ENCODE measurements at regions not wholly inside any gene's neighbourhood (a gene's known extent, or its start where the extent isn't known, plus 50 kb on each side); places are given as distances from the start of the nearest gene placed in this dataset.
"Not testable (repeated sequence)": the region's sequence is repeated elsewhere in the genome, so short reads cannot be mapped to it uniquely, and the experiment has no call there.

DNA sequence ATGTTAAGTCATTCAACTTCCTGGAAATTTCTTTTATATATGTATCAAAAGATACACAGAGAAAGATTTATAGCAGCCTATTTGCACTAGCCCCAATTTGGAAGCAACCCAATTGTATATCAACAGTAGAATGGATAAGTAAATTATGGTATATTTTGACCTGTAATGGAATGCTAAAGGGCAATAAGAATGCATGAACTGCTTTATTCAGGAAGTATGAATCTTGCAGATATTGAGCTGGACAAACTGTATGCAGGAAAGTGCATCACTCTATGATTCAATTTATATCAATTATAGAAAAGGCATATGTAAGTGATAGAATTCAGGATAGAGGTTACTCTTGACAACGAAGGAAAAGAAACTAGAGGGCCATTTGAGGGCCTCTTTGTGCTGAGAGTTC, 913.1 kb upstream of the FBXO33 start:
- no peak for DNase-seq

DNA sequence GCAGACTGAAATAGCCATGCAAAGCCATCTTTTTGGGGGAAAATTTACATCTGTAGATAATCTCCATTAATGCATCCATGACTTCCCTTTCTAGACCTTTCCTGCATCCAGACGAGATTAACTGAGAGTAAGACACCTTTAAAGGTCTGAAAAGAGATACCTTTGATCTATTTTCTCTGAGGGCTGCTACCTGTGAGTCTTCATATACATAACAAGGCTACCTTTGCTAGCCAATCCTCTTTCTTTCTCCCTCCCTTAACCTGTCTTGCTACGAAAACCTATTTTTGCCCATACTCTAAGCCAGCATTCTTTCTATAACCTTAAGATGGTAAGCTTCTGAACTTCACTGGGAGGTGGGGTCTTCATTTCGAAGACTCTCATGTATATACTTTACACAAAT, 908.5 kb upstream of the FBXO33 start:
- no peak for DNase-seq

DNA sequence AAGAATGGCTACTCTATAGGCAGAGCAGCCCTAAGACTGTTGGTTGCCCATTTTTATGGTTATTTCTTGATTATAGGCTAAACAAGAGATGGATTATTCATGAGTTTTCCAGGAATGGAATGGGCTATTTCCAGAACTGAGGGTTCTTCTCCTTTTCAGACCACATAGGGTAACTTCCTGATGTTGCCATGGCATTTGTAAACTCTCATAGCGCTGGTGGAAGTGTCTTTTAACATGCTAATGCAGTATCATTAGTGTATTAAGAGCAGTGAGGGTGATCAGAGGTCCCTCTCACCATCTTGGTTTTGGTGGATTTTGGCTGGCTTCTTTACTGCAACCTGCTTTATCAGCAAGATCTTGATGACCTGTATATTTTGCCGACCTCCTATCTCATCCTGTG, 904.6 kb upstream of the FBXO33 start:
- DNase-seq: no peak

DNA sequence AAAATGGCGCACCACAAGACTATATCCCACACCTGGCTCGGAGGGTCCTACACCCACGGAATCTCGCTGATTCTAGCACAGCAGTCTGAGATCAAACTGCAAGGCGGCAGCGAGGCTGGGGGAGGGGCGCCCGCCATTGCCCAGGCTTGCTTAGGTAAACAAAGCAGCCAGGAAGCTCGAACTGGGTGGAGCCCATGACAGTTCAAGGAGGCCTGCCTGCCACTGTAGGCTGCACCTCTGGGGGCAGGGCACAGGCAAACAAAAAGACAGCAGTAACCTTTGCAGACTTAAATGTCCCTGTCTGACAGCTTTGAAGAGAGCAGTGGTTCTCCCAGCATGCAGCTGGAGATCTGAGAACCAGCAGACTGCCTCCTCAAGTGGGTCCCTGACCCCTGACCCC, 894.3 kb upstream of the FBXO33 start:
- not testable (repeated sequence) for DNase-seq

DNA sequence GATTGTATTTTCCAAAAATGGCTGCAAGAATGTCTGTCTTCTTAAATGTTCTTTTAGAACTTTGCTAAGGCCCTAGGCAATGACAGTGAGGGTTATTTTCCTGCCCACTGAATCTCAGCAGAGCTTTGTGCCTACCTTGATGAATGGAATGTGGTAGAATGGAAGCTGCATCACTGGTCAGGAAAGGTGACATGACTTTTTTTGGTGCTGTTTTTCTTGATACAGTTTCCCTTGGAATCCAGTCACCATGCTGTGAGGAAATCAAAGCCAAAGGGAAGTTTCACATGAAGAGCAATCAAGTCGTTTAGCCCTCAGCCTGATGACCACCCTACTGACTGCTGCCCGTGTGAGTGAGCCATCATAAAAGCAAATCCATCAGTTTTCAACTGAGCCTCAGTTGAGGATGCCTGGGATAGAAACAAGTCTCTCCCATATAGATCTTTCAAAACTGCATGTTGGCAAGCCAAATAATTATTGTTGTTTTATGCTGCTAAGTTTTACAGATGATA, 886.0 kb upstream of the FBXO33 start:
- no peak for DNase-seq

DNA sequence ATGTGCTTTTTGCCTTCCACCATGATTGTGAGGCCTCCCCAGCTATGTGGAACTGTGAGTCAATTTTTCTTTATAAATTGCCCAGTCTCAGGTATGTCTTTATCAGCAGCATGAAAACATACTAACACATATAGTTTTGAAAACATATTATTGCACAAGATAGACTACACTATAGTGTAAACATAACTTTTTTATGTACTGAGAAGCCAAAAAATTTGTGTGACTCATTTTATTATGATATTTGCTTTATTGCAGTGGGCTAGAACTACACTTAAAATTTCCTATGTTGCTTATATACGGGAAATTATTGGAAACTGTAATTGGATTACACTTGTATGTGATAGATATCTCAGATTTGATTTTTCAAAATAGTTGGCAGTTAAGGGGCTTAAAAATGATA, 885.5 kb upstream of the FBXO33 start:
- DNase-seq: no peak

DNA sequence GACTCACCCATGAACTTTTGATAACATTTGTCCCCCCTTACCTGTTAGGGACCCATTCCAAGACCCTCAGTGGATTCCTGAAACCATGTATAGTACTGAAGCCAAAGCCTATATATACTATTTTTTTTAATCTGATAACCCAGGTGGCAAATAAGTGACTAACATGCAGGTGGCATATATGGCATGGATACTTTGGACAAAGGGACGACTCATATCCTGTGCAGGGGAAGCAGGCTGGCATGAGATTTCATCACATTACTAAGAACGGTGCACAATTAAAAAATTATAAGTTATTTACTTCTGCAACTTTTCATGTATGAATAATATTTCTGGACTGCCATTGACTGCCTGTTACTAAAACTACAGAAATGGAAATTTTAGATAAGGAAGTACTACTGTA, 880.1 kb upstream of the FBXO33 start:
- no peak for DNase-seq

DNA sequence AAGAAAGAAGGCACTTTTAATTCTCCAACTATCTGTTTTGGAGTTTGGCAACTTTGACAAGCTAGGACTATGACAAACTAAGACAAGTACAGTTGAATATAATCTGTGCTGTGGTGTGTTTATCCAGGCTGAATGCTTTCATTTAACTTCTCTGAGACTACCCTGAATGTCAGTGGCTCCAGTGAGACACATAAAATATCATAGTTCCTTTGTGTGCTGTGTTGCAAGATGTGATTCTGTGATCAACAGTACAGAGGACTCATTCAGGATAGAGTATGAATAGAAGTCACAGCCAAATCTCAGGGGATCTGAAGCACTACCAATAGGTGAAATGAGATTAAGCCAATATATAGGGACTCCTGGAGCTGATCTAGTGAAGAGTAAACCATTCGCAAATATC, 876.9 kb upstream of the FBXO33 start:
- no peak for DNase-seq

DNA sequence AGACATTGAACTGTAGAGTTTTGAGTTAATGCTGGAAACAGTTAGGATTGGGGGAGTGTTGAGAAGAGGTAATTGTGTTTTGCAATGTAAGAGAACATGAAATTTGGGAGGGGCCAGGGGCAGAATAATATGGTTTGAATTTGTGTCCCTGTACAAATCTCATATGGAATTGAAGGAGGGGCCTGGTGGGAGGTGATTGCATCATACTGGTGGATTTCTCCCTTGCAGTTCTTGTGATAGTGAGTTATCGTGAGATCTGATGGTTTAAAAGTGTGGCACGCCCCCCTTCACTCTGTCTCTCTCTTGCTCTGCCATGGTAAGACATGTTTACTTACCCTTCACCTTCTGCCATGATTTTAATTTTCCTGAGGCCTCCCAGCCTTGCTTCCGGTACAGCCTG, 876.0 kb upstream of the FBXO33 start:
- no peak for DNase-seq

DNA sequence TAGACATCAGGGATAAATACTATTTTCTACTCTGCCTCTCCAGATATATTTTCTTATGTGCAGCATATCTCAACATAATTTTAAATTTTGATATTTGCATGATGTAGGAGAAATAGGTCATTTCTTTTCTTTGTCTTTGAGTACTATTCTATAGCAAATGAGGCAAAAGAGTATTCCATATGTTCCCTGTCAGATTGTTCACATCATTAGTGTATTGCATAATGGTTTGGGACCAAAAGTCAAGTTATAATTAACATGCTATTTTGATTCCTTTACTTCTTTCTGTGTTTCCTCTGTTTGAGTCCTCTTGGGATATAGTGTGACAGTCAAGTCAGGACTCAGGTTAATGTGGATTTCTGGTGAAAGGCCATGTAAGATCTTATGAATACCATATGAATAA, 864.6 kb upstream of the FBXO33 start:
- DNase-seq: no peak

DNA sequence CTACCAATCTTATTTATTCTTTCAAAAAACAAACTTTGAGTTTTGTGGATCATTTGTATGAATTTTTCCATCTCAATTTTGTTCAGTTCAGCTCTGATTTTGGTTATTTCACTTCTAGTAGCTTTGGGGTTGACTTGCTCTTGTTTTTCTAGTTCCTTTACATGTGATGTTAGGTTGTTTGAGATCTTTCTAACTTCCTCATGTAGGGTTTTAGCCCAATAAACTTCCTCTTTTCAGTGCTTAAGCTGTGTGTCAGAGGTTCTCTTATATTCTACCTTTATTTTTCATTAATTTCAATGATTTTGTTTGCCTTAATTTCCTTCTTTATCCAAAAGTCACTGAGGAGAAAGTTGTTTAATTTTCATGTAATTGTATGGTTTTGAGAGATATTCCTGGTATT, 860.4 kb upstream of the FBXO33 start:
- no peak for DNase-seq

DNA sequence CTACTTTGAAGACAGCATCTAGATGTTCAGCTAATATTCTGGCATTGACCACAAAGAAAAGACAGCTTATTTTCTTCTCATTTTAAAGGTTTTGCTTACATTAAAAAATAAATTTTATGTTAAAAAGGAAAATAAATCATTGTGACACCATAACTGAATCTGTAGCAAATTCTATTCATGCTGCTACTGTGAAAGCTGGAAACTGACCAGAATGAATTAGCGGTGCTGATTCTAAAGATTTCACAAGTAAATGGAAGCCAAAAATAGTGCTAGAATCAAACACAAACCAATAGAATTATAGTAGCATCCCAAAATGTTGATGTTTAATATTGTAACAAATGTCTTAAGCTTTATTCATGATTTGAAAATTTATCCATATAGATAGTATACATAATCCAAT, 850.0 kb upstream of the FBXO33 start:
- no peak for DNase-seq

DNA sequence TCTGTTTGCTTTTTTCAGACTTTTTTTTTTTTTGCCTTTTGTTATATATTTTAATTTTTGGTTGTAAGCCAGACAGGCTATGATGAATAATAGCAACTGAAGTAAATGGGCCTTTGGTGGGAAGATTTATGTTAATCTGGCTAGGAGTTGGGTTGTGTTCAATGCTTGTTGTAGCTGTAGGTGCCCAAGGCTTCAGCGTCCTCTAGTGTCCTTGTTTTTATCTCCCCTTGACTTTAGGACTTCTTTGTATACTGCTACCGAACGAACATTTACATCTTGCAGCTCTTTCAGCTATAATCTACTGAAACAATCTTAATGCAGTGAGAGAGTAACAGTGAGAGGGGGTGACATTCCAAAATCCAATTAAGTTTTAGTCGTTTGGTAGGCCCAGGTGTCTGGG, 848.4 kb upstream of the FBXO33 start:
- DNase-seq: no peak

DNA sequence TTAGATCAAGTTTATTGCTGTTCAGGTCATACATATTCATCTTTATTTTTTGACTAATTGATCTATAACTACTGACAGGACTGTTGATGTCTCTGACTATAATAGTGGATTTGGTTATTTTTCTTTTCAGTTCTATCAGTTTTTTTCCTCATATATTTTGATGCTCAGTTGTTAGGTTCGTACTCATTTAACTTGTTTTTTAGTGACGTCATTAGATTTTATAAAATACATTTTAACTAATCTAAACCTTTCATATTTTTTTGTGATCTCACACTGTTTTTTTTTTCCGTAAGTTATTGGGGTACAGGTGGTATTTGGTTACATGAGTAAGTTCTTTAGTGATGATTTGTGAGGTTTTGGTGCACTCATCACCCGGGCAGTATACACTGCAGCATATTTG, 841.2 kb upstream of the FBXO33 start:
- no peak for DNase-seq

DNA sequence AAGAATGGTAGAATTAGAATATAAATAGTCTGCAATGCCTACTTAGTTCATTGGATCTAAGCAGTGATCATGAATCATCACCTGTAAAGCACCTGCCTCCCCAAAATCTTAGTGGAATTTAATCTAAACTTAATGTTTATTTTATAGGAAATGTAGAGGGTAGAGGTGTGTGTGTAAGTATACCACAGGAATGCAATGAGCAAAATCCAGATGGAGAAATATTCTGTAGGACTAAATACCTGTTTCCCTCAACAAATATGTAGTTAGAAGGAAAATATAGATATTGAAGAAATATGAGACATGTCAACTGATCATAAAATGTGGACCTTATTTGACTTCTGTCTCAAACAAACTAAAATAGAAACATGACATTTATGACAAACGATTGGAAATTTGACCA, 839.2 kb upstream of the FBXO33 start:
- DNase-seq: no peak

DNA sequence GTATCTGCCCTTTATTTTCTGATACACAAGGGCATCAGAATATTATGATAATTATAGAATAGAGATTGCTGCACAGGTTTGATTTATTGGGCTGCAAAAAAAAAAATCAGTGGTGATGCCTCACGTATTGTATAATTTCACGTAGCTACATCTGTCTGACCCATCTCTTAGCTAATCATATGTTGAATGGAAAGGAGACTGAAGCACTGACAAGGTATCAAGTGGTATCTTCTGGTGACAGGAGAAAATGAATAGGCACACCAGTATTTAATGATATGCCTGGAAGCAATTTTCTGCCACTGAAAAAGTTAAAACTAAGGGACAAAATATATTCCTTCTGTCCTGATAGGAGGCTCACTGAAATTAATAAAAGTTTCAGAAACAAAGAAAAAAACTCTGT, 837.2 kb upstream of the FBXO33 start:
- no peak for DNase-seq

DNA sequence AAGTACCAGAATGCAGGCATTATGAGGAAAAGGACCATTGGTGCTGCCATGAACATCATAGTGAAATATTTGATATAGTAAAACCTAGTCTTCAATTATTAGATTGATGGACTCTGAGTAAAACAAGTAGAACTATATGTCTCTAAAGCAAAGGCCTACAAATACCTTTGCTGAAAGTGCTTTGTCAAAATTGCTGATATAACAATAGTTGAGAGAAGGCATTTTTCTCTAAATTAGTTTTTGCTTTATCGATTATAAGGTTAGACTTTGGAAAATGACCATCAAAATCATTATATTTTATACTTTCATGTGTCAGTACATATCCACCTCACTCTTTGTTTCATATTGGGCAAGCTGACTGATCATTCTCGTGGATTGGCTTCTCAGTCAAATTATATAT, 836.0 kb upstream of the FBXO33 start:
- DNase-seq: no peak

DNA sequence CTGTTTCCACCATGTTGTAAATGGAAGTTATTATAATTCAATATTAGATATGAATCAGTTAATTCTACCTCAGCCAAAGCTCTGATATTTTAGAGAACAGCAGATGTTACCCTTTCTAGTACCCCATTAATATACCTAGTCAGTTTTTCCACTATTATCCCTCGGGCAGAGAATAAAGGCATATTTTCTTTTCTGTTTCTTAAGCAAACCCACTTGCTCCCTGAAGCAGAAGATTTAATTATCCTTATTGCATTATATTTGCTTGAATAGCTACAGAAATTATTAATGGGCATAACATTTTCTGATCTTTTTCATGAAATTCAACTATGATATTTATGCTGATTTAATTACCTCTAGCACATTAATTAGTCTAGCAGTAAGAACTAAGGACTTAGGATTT, 832.9 kb upstream of the FBXO33 start:
- DNase-seq: no peak

DNA sequence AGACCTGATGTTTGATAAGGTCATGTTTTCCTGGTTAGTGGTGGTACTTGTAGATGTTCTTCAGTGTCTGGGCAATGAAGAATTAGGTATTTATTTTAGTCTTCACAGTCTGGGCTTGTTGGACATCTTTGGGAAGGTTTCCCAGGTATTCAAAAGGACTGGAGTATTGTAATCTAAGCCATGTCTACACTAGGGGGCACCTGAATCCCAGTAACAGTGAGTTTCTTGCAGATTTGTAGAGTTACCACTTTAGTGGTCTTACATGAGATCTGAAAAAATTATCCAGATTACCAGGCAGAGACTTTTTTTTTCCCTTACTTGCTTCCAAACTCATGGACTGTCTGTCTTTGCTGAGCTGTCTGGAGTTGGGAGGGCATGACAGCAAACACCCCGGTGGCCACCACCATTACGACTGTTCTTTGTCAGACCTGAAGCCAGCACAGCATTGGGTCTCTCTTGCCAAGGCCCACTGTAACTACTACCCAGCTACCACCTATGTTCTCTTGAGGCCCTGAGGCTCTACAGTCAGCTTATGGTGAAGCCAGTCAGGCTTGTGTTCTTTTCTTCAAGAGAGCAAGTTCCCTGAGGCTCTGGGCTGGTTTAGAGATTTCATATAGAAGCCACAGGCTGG, 820.7 kb upstream of the FBXO33 start:
- no peak for DNase-seq

DNA sequence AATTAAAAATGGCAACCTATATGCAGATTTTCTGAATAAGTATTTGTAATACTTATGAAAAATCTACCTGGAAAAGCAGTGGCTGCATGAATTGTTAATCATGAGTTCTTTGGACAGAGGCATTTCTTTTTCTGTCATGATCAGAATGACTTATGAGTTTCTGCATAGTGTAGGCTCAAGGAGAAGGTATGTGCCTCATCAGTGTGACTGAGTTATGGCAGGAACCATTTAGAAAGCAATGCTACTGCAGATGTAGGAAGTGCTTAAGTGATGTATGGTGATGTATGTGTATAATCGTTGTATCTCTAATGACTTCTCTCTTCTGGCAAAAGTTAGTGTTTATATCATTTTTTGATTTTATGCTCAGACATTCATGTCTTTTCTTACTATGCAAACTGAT, 816.4 kb upstream of the FBXO33 start:
- DNase-seq: no peak

DNA sequence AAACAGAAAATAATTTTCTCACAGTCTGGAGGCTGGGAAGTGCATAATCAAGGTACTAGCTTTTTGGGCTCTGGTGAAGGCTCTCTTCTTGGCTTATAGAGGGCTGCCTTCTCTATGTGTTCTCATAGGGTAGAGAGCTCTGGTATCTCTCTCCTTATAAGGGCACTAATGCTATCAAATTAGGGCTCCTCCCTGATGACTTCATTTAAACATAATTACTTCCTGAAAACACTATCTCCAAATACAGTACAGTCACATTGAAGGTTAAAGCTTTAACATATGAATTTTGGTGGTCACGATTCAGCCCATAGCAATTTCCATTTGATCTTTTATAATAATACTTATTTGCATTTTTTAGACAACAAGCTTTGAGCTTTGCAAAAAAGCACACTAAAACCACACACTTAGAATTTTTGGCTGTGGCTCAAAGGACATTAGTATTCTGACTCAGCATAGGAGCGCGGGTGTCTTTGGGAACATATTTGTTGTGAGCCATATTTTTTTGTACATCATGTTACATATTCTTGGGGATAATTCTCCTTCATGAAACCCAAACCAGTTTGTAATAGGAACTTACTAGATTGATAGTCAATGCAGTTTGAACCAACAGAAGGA, 808.1 kb upstream of the FBXO33 start:
- no peak for DNase-seq

DNA sequence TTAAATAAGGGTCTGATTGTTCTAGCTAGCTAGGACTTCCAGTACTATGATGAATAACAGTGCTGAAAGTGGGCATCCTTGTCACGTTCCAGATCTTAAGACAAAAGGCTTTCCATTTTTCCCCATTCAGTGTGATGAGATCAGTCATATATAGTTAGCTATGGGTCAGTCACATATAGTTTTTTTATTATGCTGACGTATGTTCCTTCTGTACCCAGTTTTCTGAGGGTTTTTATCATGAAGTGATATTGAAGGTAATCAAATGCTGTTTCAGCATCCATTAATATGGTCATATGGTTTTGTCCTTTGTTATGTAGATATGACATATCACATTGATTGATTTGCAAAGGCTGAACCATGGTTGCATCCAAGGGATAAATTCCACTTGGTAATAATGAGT, 800.1 kb upstream of the FBXO33 start:
- no peak for DNase-seq

DNA sequence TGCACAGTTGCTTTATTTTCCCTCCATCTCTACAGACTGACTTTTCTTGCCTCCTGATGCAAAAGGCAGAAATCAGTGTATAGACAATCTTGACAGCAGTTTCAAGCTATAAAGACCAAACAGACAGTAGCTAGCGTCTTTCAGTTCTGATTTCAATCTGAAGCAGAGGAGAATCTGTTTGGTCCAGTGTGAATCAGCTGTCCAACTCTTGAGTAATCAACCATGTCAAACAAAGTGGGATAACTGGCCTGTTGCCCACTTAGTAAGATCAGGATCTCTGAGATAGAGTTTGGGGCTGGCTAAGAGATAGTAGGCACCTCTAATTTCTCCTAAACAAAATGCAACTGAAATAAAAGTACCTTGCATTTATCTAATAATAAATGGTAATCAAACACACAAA, 797.4 kb upstream of the FBXO33 start:
- DNase-seq: no peak

DNA sequence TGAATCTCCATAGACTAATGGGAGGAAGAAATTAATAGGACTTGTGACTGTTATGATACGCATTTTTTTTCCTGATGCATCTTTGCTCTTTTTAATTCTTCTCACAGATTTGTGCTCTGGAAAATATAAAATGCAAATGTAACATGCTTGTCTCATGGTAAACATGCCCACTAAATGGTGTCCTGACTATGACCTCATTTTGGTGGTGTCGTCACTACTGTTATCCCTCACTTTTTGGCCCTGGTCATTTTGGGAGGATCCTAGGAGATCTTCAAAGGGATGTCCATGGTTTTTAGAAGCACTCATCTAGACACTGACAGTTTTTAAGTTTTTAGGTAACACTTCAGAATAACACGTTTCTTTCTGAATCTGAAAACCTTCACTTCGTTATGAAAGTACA, 790.8 kb upstream of the FBXO33 start:
- DNase-seq: no peak

DNA sequence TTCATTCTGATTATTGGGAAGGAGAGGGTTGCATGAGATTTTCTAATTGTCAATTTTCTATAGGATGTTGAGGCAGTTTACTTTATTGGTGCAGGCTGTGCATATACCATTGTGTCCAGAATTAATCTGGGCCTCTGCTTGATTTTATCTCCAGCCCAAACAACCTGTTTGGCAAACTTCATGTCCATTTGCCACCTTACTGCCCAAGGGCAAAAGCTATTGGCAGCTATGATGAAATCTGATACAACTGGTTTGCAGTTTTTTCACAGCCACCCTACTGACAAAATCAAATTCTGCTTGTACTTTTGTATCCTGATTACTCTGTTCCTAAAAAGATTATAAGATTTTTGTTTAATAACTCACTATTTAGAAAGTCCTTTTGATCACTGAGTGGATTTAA, 789.2 kb upstream of the FBXO33 start:
- DNase-seq: no peak
